NCI-H2107 treated with DMSO at 0.1 percent for 48 hours (cell line): ENCODE measurements at regions not wholly inside any gene's neighbourhood (a gene's known extent, or its start where the extent isn't known, plus 50 kb on each side); places are given as distances from the start of the nearest gene placed in this dataset.
A peak's percentile ranks its signal among the peaks of the same experiment; 100 is the strongest.
"Not testable (repeated sequence)": the region's sequence is repeated elsewhere in the genome, so short reads cannot be mapped to it uniquely, and the experiment has no call there.

Experiments used
- DNase-seq: peaks from one replicate; lab custom pipeline; 2025; ENCODE audit not compliant: unreplicated experiment; lab: John Stamatoyannopoulos, UW

DNA sequence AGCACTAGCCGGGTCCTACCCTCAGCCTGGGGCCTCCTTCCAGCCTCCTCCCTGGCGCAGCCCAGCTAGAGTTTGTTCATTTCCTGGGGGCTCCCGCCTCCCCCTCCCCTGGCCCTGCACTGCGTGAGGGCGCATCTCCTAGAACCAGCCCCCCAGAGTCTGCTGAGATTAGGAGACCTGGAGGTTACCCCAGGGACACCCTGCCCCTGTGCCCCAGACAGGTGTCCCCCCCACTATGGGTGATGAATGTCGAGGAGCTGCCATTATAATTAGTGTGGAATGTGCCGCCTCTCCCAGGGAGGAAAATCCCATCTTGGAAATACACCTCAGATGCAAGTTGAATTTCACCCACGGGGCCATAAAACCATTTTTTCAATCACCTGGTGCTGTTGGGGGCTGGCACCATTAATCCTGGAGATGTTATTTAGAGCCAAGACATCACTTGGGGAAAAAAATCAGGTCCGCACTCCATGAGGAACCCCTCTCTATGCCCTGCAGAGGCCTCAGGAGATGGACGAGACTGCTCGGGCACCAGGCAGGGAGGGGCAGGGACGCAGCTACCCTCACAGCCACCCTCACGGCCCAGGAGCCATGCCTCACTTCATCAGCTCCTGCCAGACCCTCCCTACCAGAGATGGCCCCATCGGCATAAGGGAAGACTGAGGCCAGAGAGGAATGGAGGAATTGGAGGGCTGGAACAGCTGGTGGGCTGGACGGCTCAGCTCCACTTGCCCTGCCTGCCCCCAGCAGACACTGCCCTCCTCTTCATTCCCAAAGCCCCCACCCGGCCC is 197.5 kb downstream of the IGLL1 start:
- DNase-seq = no peak

DNA sequence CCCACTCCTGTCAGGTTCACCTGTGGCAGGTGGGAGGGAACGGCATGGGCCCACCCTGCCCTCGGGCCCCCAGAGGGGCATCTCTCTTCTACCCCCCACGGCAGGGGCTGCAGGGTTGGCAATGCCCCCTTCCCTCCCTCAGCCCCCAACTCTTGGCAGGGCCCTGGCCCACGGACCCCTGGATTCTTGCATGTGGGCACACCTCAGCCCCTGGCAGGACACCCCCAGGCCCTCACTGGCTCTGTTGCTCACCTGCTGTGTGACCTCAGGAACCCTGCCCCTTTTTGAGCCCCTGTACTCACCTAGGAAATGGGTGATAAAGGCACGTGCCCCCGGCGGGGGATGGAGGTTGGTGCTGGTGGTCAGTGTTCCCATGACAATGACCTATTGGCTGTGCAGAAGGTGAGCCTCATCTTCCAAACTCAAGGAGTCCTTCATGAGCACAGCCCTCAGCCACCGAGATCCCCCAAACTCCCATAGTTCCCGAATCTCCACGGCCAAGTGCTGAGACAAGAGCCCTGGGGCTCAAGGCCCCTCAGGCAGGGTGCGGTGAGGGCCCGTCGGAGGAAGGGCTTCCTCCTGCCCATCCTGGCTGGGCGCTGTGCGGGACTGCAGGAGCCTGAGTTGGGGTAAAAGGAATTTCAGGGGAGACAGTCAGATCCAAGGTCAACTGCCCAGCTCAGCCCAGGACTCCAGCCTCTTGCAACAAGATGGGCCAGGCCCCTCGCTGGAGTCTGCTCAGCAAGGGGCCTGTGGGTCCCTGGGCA is 198.2 kb downstream of the IGLL1 start:
- DNase-seq = no peak

DNA sequence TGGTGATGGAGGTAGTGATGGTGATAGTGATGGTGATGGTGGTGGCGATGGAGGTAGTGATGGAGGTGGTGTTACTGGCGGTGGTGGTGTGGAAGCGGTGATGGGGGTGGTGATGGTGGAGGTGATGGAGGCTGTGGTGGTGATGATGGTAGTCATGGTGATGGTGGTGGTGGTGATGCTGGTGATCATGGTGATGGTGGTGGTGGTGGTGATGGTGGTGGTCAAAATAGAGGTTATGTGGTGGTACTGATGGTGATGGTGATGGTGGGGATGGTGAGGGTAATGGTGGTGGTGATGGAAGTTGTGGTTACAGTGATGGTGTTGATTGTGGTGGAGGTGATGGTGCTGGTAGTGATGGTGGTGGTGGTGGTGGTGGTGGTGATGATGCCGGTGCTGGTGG is 199.2 kb downstream of the IGLL1 start:
- no peak for DNase-seq

DNA sequence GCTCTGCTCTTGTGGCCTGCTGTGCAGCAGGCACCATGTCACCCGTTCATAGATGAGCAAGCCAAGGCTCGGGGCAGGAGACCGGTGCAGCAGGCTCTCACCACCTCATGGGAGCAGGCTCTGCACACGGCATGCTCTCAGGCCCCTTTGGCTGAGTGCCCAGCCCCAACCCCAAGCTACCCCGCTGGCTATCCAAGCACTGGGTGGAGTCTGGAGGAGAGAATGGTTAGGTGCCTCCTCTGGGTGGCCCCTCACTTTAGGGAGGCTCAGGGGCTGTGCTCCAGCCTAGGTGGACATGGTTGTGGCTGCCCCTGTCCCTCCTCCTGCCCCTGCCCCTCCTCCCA is 199.9 kb downstream of the IGLL1 start:
- DNase-seq = peak; percentile 4

DNA sequence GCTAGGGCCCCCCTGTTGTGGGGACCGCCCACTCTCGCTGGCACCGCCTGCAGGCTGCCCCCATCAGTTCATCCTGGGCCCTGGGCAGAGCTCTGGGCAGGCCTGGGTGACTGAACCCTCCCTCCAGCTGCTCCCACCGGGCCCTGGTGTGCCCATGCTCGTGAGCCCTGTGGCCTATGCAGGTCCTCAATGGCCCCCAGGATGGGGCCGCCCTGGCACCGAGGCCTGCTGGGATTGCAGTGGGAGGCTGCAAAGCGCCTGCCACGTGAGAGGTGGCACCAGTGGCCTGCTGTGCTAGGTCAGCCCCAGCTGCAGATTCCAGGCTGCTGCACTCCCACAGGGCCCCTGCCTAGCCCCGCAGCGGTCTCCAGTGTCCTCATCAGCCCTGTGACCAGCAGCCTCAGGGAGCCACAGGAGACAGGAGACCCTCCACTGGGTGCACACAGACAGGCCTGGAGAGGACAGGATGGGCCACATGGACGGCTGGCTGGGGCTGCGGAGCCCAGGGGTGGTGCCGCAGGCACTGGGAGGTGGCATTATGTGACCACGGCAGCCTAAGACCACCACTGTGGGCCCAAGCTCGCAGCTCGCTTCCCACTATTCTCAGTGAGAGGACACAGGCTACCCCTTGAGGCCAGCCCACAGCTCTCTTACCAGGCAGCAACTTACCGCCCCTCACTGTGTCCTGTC is 199.4 kb downstream of the BCR start:
- not testable (repeated sequence) for DNase-seq

DNA sequence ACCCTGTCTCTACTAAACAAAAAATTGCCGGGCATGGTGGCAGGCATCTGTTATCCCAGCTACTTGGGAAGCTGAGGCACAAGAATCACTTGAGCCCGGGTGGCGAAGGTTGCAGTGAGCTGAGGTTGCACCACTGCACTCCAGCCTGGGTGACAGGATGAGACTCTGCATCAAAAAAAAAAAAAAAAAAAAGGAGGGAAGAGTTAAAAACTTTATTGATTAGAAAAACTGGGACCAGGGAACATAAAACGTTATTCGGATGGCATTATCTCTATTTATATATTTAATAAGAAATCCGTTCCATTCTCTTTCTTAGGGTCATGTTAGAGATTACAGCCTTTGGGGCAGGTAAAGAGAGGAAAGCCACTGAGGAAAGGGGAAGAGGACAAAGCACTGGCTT is 197.5 kb downstream of the BCR start:
- no peak for DNase-seq

DNA sequence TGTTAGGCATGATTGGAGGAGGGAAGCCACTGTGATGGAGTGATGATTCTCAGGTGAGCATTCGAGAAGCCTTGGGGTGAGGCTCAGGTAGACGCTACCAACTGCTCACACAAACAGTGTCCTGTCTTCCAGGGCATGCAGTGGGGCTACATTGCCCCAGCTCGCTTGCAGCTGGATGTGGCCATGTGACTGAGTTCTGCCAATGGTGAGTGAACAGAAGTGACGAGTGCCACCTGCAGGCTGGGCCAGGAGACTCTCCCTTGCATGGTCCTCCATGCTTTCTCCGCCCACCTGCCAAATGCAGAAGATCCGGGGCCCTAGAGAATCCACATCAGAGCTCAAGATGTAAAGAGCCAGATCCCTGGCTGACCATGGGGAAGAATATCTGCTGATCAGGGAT is 195.9 kb downstream of the BCR start:
- no peak for DNase-seq

DNA sequence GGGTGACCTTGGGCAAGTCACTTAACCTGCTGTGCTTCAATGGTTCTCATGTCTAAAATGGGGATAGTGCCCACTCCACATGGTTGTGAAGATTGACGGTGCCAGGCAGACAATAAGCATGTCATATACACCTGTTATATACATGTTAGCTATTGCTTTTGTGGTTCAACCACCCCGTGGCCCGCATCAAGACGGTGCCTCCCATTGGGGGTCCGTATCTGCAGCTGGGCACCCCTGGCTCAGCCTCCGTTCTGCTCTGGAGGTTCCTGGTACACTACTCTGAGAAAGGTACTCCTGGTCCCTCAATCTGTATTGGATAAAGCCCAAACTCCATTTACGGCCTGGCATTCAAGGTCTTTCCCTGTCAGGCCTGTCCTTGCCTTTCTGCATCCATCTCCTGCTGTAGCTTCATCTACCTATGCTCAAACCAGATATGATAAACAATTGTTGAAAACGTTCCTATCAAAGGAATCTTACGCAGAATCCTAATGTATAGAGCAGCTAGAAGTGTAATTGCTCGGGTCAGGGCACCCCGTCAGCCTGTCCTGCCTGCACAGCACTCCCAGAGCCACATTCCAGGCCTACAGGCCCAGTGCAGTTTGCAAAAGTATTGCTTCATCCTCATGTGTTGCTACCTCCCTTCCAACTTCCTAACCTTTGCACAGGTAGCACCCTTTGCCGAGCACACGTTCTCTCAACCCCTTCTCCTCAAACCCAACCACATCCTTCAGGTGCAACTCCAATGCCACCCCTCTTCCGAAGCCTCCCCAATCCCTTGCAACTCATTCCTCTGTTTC is 194.9 kb downstream of the BCR start:
- DNase-seq = no peak

DNA sequence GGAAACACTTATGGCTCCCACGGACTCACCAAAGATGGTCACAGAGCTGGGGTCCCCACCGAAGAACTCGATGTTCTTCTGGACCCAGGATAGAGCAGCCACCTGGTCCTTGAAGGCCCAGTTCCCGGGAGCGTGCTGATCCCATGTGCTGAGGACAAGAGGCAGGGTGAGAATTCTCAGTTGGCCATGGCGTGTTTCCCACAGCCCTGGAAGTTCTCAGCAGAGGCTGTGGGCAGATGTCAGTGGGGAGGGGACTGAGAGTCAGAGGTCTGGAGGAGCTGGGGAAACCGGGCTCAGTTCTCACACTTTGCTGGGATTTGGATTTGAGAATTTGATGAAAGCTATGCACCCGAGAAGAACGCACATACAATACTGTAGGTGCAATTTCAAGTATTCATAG is 193.3 kb downstream of the BCR start:
- DNase-seq = no peak

DNA sequence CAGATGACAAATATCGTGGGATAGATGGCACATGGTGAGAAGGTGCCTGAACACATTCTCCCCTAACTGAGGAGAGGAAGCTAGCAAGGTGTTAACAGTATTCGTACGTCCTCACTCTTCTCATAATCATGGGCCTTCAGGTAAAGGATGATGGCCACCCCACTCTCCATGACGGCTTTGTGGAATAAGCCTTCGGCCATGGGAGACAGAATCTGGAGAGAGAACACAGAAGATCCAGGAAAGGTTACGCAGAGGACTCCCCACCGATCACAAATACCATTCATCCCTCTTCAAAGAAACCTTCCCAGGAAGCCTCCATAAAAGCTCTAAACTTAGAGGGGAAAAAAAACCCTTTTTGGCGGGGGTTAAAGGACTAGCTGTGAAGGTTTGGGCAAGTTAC is 189.9 kb downstream of the BCR start:
- DNase-seq = no peak

DNA sequence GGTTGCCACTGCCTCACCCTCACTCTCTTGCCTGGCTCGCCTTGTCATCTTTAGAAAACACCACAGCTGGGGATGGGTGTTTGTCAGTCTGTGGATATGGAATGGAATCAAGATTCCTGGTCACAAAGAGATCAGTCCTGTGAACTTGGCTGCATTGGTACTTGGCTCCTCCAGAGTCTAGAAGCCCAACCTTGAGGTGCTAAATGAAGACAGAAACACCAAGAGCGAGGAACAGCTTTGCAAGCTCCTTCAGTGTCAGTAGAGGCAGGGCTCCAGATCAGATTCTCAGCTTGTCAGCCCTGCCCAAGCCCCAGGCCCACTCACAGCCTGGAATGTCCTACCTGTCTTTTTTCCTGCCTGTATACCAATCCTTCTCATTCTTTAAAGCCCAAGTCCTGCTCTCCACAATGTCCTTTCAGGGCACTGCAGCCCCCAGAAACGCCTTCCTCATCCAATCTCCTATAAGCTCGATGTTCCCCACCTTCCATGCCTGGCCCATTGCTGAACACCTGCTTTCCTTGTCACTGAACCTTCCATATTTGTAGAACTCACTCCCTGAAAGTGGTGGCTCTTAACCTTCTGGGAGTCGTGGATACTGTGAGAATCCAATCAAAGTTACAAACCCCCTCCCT is 188.9 kb downstream of the BCR start:
- DNase-seq = no peak
